GM12878 (cell line): ENCODE measurements at regions not wholly inside any gene's neighbourhood (a gene's known extent, or its start where the extent isn't known, plus 50 kb on each side); places are given as distances from the start of the nearest gene placed in this dataset.

ENCODE experiments used
- ATAC-seq: fragments of 200-7000 bp; cut with Tn5 transposase; 3 replicates; pipeline ENCODE4 v1.9.1; 2020; ENCODE audit warnings: mild to moderate bottlenecking, moderate library complexity
- BruUV-seq: library from RNA; stranded (reverse); fragments of 400-500 nt; replicated peaks from 2 replicates; lab custom pipeline; 2021; lab: Mats Ljungman, UMichigan
- CTCF ChIA-PET: fragments of 300-600 bp; sonication (Branson Sonifier 250); formaldehyde crosslinking; extraction: SDS; loops from one replicate; lab custom pipeline; 2021; ENCODE audit warnings: inconsistent platforms; lab: Yijun Ruan, JAX
- POLR2A ChIA-PET: fragments of 350-600 bp; formaldehyde crosslinking; extraction: SDS; loops from one replicate; lab custom pipeline; 2021; ENCODE audit warnings: inconsistent platforms; lab: Charles Lee
- RAD21 ChIA-PET: fragments of 300-600 bp; sonication (Branson Sonifier 250); formaldehyde crosslinking; loops from one replicate; lab custom pipeline; 2023; ENCODE audit warnings: antibody characterized with exemption; ENCODE audit not compliant: unreplicated experiment; lab: Charles Lee
- SMC1A ChIA-PET: fragments of 300-600 bp; sonication (Branson Sonifier 250); formaldehyde crosslinking; loops from one replicate; lab custom pipeline; 2023; ENCODE audit not compliant: unreplicated experiment, uncharacterized antibody; lab: Charles Lee
- DNase-seq: peaks from one replicate; pipeline ENCODE4 v3.0.0-alpha.2; 2011; ENCODE audit warnings: low read depth, low spot score
- FAIRE-seq: peaks from 3 replicates; lab custom pipeline; 2011; peaks lifted over from hg19 to GRCh38; lab: Jason Lieb, UNC
- H2AFZ ChIP-seq: 2 replicates; pipeline ENCODE4 v1.6.0; 2011; ENCODE audit warnings: low read depth, low read length, control low read depth; ENCODE audit not compliant: control insufficient read depth
- H3K27ac ChIP-seq: 2 replicates; pipeline ENCODE4 v1.5.1; 2011; ENCODE audit warnings: control low read depth; ENCODE audit not compliant: control insufficient read depth, insufficient read depth
- H3K27me3 ChIP-seq, 2 experiments: replicated peaks in 1 of 2; 2 replicates each; pipeline versions ENCODE4 v1.6.0 to v1.6.1; 2011; ENCODE audit warnings: low read length in 1 of 2; ENCODE audit not compliant: control insufficient read depth in 2 of 2, insufficient read depth in 2 of 2
- H3K36me3 ChIP-seq, 2 experiments: 2 replicates each; pipeline ENCODE4 v1.5.1; 2011; ENCODE audit warnings: low read length in 1 of 2; ENCODE audit not compliant: control insufficient read depth in 2 of 2, insufficient read depth in 2 of 2
- H3K4me1 ChIP-seq: 2 replicates; pipeline ENCODE4 v1.6.1; 2011; ENCODE audit warnings: mild to moderate bottlenecking, low read length, moderate library complexity, mixed read lengths; ENCODE audit not compliant: control insufficient read depth, insufficient read depth
- H3K4me2 ChIP-seq: 2 replicates; pipeline ENCODE4 v1.6.0; 2011; ENCODE audit warnings: control low read depth; ENCODE audit not compliant: control insufficient read depth, insufficient read depth
- H3K4me3 ChIP-seq: fragments of 200-600 bp; sonication (generic); 2 replicates; pipeline ENCODE4 v1.5.1; 2016
- H3K79me2 ChIP-seq: 2 replicates; pipeline ENCODE4 v1.6.0; 2011; ENCODE audit warnings: low read length; ENCODE audit not compliant: control insufficient read depth, insufficient read depth
- H3K9ac ChIP-seq: 2 replicates; pipeline ENCODE4 v1.8.0; 2011; ENCODE audit warnings: low read length, control low read depth, mixed read lengths; ENCODE audit not compliant: control insufficient read depth, insufficient read depth
- H3K9me3 ChIP-seq: replicated peaks from 3 replicates; pipeline ENCODE4 v1.5.1; 2011; ENCODE audit warnings: mild to moderate bottlenecking, low read length; ENCODE audit not compliant: control insufficient read depth, insufficient read depth
- H4K20me1 ChIP-seq: 2 replicates; pipeline ENCODE4 v1.6.0; 2011; ENCODE audit not compliant: control insufficient read depth, insufficient read depth
- CBFB ChIP-seq: IDR thresholded peaks from 2 replicates; pipeline ENCODE4 v1.6.1; 2016; ENCODE audit warnings: antibody characterized with exemption, low read depth
- CHD1 ChIP-seq: IDR thresholded peaks from 2 replicates; pipeline ENCODE4 v1.6.1; 2012; ENCODE audit warnings: low read depth, low read length, improper control_type of control experiment
- HDAC6 ChIP-seq: fragments of 200-600 bp; sonication (generic); IDR thresholded peaks from one replicate; pipeline ENCODE4 v1.8.0; 2017; ENCODE audit warnings: antibody characterized with exemption; ENCODE audit not compliant: unreplicated experiment
- JUNB ChIP-seq: IDR thresholded peaks from 2 replicates; pipeline ENCODE4 v1.6.1; 2016; ENCODE audit warnings: antibody characterized with exemption, mild to moderate bottlenecking
- ZNF274 ChIP-seq: IDR thresholded peaks from one replicate; pipeline ENCODE4 v1.8.0; 2011; ENCODE audit not compliant: insufficient read length, insufficient read depth
- WGBS: methylation state at CpG from one replicate; pipeline ENCODE4 v1.1.6; 2016; ENCODE audit warnings: low lambda C conversion rate; ENCODE audit not compliant: insufficient replicate concordance, insufficient coverage; ENCODE audit errors: missing lambda C conversion rate; 5-methylcytosine and 5-hydroxymethylcytosine counted together
- in situ Hi-C: fragments of 300-500 bp; cut with MboI; formaldehyde crosslinking; loops from 9 replicates; pipeline ENCODE4 v1.14.3; 2018; ENCODE audit warnings: mixed read lengths
- intact Hi-C: fragments of 100-400 bp; cut with micrococcal nuclease; formaldehyde crosslinking; loops from one replicate; pipeline ENCODE4 v1.14.2; 2022; ENCODE audit not compliant: unreplicated experiment
- TF ChIP-seq, protein P1 (sequence below): fragments of 450-650 bp; IDR thresholded peaks from 2 replicates; pipeline ENCODE4 v1.6.1; 2017; ENCODE audit warnings: mild to moderate bottlenecking, moderate library complexity
- TF ChIP-seq, protein P2 (sequence below): fragments of 450-650 bp; IDR thresholded peaks from 2 replicates; pipeline ENCODE4 v1.6.1; 2017; ENCODE audit warnings: mild to moderate bottlenecking, moderate library complexity
- TF ChIP-seq, protein P3 (sequence below): fragments of 450-650 bp; IDR thresholded peaks from 2 replicates; pipeline ENCODE4 v1.6.1; 2017; ENCODE audit warnings: mild to moderate bottlenecking

GRCh38 chr7:71026680-71027079 is 105.3 kb upstream of the GALNT17 start:
- TF ChIP-seq HDAC6 (no peak), CHD1 (no peak), JUNB (no peak), ZNF274 (no peak), CBFB (no peak)
- TF ChIP-seq, protein P1, sequence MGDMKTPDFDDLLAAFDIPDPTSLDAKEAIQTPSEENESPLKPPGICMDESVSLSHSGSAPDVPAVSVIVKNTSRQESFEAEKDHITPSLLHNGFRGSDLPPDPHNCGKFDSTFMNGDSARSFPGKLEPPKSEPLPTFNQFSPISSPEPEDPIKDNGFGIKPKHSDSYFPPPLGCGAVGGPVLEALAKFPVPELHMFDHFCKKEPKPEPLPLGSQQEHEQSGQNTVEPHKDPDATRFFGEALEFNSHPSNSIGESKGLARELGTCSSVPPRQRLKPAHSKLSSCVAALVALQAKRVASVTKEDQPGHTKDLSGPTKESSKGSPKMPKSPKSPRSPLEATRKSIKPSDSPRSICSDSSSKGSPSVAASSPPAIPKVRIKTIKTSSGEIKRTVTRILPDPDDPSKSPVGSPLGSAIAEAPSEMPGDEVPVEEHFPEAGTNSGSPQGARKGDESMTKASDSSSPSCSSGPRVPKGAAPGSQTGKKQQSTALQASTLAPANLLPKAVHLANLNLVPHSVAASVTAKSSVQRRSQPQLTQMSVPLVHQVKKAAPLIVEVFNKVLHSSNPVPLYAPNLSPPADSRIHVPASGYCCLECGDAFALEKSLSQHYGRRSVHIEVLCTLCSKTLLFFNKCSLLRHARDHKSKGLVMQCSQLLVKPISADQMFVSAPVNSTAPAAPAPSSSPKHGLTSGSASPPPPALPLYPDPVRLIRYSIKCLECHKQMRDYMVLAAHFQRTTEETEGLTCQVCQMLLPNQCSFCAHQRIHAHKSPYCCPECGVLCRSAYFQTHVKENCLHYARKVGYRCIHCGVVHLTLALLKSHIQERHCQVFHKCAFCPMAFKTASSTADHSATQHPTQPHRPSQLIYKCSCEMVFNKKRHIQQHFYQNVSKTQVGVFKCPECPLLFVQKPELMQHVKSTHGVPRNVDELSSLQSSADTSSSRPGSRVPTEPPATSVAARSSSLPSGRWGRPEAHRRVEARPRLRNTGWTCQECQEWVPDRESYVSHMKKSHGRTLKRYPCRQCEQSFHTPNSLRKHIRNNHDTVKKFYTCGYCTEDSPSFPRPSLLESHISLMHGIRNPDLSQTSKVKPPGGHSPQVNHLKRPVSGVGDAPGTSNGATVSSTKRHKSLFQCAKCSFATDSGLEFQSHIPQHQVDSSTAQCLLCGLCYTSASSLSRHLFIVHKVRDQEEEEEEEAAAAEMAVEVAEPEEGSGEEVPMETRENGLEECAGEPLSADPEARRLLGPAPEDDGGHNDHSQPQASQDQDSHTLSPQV: no peak
- TF ChIP-seq, protein P2, sequence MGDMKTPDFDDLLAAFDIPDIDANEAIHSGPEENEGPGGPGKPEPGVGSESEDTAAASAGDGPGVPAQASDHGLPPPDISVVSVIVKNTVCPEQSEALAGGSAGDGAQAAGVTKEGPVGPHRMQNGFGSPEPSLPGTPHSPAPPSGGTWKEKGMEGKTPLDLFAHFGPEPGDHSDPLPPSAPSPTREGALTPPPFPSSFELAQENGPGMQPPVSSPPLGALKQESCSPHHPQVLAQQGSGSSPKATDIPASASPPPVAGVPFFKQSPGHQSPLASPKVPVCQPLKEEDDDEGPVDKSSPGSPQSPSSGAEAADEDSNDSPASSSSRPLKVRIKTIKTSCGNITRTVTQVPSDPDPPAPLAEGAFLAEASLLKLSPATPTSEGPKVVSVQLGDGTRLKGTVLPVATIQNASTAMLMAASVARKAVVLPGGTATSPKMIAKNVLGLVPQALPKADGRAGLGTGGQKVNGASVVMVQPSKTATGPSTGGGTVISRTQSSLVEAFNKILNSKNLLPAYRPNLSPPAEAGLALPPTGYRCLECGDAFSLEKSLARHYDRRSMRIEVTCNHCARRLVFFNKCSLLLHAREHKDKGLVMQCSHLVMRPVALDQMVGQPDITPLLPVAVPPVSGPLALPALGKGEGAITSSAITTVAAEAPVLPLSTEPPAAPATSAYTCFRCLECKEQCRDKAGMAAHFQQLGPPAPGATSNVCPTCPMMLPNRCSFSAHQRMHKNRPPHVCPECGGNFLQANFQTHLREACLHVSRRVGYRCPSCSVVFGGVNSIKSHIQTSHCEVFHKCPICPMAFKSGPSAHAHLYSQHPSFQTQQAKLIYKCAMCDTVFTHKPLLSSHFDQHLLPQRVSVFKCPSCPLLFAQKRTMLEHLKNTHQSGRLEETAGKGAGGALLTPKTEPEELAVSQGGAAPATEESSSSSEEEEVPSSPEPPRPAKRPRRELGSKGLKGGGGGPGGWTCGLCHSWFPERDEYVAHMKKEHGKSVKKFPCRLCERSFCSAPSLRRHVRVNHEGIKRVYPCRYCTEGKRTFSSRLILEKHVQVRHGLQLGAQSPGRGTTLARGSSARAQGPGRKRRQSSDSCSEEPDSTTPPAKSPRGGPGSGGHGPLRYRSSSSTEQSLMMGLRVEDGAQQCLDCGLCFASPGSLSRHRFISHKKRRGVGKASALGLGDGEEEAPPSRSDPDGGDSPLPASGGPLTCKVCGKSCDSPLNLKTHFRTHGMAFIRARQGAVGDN: no peak
- TF ChIP-seq, protein P3, sequence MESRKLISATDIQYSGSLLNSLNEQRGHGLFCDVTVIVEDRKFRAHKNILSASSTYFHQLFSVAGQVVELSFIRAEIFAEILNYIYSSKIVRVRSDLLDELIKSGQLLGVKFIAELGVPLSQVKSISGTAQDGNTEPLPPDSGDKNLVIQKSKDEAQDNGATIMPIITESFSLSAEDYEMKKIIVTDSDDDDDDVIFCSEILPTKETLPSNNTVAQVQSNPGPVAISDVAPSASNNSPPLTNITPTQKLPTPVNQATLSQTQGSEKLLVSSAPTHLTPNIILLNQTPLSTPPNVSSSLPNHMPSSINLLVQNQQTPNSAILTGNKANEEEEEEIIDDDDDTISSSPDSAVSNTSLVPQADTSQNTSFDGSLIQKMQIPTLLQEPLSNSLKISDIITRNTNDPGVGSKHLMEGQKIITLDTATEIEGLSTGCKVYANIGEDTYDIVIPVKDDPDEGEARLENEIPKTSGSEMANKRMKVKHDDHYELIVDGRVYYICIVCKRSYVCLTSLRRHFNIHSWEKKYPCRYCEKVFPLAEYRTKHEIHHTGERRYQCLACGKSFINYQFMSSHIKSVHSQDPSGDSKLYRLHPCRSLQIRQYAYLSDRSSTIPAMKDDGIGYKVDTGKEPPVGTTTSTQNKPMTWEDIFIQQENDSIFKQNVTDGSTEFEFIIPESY: no peak
- Histone ChIP-seq H2AFZ (no peak overlapping the region), H3K27me3 (no peaks in the 10 kb centered on the region), H3K27ac (no peak overlapping the region), H3K4me1 (no peaks in the 10 kb centered on the region), H3K4me3 (no peak overlapping the region), H3K36me3 (no peaks in the 10 kb centered on the region), H4K20me1 (no peaks in the 10 kb centered on the region), H3K9ac (no peak overlapping the region), H3K79me2 (no peaks in the 10 kb centered on the region), H3K9me3 (no peaks in the 10 kb centered on the region; the same call in 2 of the 3 replicates), H3K4me2 (no peak overlapping the region)
- no TSS peak for BruUV-seq
- SMC1A ChIA-PET: no interaction called here
- CTCF ChIA-PET: no interaction called here
- ATAC-seq (no peak), DNase-seq (no peak), FAIRE-seq (no peak)
- POLR2A ChIA-PET: no interaction called here
- intact Hi-C loops (no loop called here), in situ Hi-C loops (no loop called here)
- RAD21 ChIA-PET: no interaction called here
- WGBS: 8% methylated on average over 5 of the region's 5 CpGs
